ENCODE measurements at regions not wholly inside any gene's neighbourhood (a gene's known extent, or its start where the extent isn't known, plus 50 kb on each side); places are given as distances from the start of the nearest gene placed in this dataset.
"Not testable (repeated sequence)": the region's sequence is repeated elsewhere in the genome, so short reads cannot be mapped to it uniquely, and the experiment has no call there.

- no peak for DNase-seq
Measured at GRCh38 chr12:46990211-46990610, 89.2 kb upstream of the PCED1B start.

- DNase-seq, result not testable (repeated sequence)
Measured at GRCh38 chr12:46992051-46992450, 87.4 kb upstream of the PCED1B start.

GRCh38 chr12:46998811-46999368, 80.5 kb upstream of the PCED1B start:
- DNase-seq, result no peak

GRCh38 chr12:47004634-47005033, 74.8 kb upstream of the PCED1B start:
- DNase-seq, result no peak

- no peak for DNase-seq
Measured at GRCh38 chr12:47007048-47007447, 72.4 kb upstream of the PCED1B start.

GRCh38 chr12:47012552-47012951, 66.9 kb upstream of the PCED1B start:
- DNase-seq, result no peak

GRCh38 chr12:47014474-47014873, 64.9 kb upstream of the PCED1B start:
- DNase-seq, result no peak

GRCh38 chr12:47015381-47015780, 64.0 kb upstream of the PCED1B start:
- no peak for DNase-seq

GRCh38 chr12:47017041-47017713, 62.2 kb upstream of the PCED1B start:
- no peak for DNase-seq

GRCh38 chr12:47017901-47018475, 61.4 kb upstream of the PCED1B start:
- no peak for DNase-seq

- no peak for DNase-seq
Measured at GRCh38 chr12:47020211-47020821, 59.1 kb upstream of the PCED1B start.

- no peak for DNase-seq
Measured at GRCh38 chr12:47021298-47021697, 58.1 kb upstream of the PCED1B start.

- no peak for DNase-seq
Measured at GRCh38 chr12:47022296-47022695, 57.1 kb upstream of the PCED1B start.

- no peak for DNase-seq
Measured at GRCh38 chr12:47023311-47023710, 56.1 kb upstream of the PCED1B start.

- DNase-seq, result no peak
Measured at GRCh38 chr12:47023953-47024352, 55.5 kb upstream of the PCED1B start.

- DNase-seq, result no peak
Measured at GRCh38 chr12:47024463-47024862, 55.0 kb upstream of the PCED1B start.

- no peak for DNase-seq
Measured at GRCh38 chr12:47025349-47025748, 54.1 kb upstream of the PCED1B start.

GRCh38 chr12:47025798-47026197, 53.6 kb upstream of the PCED1B start:
- DNase-seq, result no peak

GRCh38 chr12:47026291-47026690, 53.1 kb upstream of the PCED1B start:
- DNase-seq, result no peak
